ENCODE measurements at regions not wholly inside any gene's neighbourhood (a gene's known extent, or its start where the extent isn't known, plus 50 kb on each side); places are given as distances from the start of the nearest gene placed in this dataset.

DNA sequence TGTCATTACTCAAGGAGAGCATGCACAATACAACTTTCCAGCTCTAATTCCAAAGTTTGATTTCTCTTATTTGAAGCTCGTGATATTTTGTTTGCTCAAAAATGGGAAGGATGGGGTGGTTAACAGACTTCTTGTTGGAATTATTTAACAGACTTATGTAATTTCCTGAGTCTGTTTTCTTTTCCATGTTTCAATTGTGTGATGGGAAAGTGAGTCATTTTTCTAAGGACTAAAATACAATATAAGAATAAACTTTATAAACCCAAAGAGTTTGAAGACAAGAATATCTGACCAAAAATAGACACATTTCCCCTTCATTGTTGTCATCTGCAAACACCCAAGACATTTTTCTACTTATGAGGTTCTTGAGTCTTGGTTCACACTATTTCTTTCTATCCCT, 211.8 kb upstream of the SLITRK5 start:
- H3K4me1 ChIP-seq (ENCODE audit: control insufficient read depth, insufficient read depth, low read length) = no peaks in the 10 kb centered on the region
- no peak overlapping the region for H3K4me3 ChIP-seq (ENCODE audit: low read depth in 2 of 2, low read length in 2 of 2)
- CTCF ChIA-PET = no interaction called here
- H3K27ac ChIP-seq (ENCODE audit: low read length) = no peak overlapping the region
- ATAC-seq = no peak
- TF ChIP-seq POLR2AphosphoS5 (IDR thresholded peaks at IDR 0.05; ENCODE audit: low read depth, low read length) (no peak), TCF7L2 (IDR thresholded peaks at IDR 0.05; ENCODE audit: low read depth, low read length) (no peak), SIN3A (IDR thresholded peaks at IDR 0.05; ENCODE audit: borderline replicate concordance, insufficient read depth, low read depth, low read length) (no peak), REST (IDR thresholded peaks at IDR 0.05; ENCODE audit: insufficient read depth in 1 of 2, low read depth in 2 of 2, low read length in 1 of 2) (no peak), CTCF (IDR thresholded peaks at IDR 0.05) (no peak)
- intact Hi-C loops (cut with micrococcal nuclease; ENCODE audit: unreplicated experiment) (no loop called here), in situ Hi-C loops (cut with HindIII; ENCODE audit: low pct_unique_long_range_greater_than_20kb, low sequenced_read_pairs) (no loop called here)
- no TSS peak for BruUV-seq (replicated peaks)
- DNase-seq (ENCODE audit: low read depth, low spot score) = no peak
- H3K27me3 ChIP-seq (ENCODE audit: control insufficient read depth, insufficient read depth, low read length) = no peaks in the 10 kb centered on the region
- POLR2A ChIA-PET = no interaction called here
- no peaks in the 10 kb centered on the region for H3K36me3 ChIP-seq (ENCODE audit: control insufficient read depth, insufficient read depth, low read length)
- no peaks in the 10 kb centered on the region for H3K9me3 ChIP-seq (ENCODE audit: control insufficient read depth, insufficient read depth, low read depth, low read length)

GRCh38 chr13:87497426-87497825, 173.7 kb upstream of the SLITRK5 start:
- DNase-seq (ENCODE audit: low read depth, low spot score) (no peak), ATAC-seq (no peak)
- Histone ChIP-seq H3K27me3 (ENCODE audit: control insufficient read depth, insufficient read depth, low read length) (no peaks in the 10 kb centered on the region), H3K9me3 (ENCODE audit: control insufficient read depth, insufficient read depth, low read depth, low read length) (no peaks in the 10 kb centered on the region), H3K27ac (ENCODE audit: low read length) (no peak overlapping the region), H3K4me3 (ENCODE audit: low read depth in 2 of 2, low read length in 2 of 2) (no peak overlapping the region), H3K36me3 (ENCODE audit: control insufficient read depth, insufficient read depth, low read length) (no peaks in the 10 kb centered on the region; the same call in 1 of the 2 replicates), H3K4me1 (ENCODE audit: control insufficient read depth, insufficient read depth, low read length) (no peaks in the 10 kb centered on the region)
- TF ChIP-seq CTCF (IDR thresholded peaks at IDR 0.05) = no peak
- TF ChIP-seq TCF7L2 (IDR thresholded peaks at IDR 0.05; ENCODE audit: low read depth, low read length) = no peak
- no peak for TF ChIP-seq SIN3A (IDR thresholded peaks at IDR 0.05; ENCODE audit: borderline replicate concordance, insufficient read depth, low read depth, low read length)
- TF ChIP-seq REST (IDR thresholded peaks at IDR 0.05; ENCODE audit: insufficient read depth in 1 of 2, low read depth in 2 of 2, low read length in 1 of 2) = no peak
- TF ChIP-seq POLR2AphosphoS5 (IDR thresholded peaks at IDR 0.05; ENCODE audit: low read depth, low read length) = no peak
- in situ Hi-C loops (cut with HindIII; ENCODE audit: low pct_unique_long_range_greater_than_20kb, low sequenced_read_pairs) = no loop called here
- no TSS peak for BruUV-seq (replicated peaks)
- ChIA-PET POLR2A (no interaction called here), CTCF (no interaction called here)
- intact Hi-C loops (cut with micrococcal nuclease; ENCODE audit: unreplicated experiment) = no loop called here
